HG03558 (cell line): ENCODE measurements at regions not wholly inside any gene's neighbourhood (a gene's known extent, or its start where the extent isn't known, plus 50 kb on each side); places are given as distances from the start of the nearest gene placed in this dataset.

Experiments
- ATAC-seq: cut with Tn5 transposase; IDR thresholded peaks from one replicate; pipeline ENCODE4 v1.9.1; 2021; ENCODE audit warnings: moderate number of reproducible peaks; ENCODE audit not compliant: unreplicated experiment; ENCODE audit errors: extremely low read depth

DNA sequence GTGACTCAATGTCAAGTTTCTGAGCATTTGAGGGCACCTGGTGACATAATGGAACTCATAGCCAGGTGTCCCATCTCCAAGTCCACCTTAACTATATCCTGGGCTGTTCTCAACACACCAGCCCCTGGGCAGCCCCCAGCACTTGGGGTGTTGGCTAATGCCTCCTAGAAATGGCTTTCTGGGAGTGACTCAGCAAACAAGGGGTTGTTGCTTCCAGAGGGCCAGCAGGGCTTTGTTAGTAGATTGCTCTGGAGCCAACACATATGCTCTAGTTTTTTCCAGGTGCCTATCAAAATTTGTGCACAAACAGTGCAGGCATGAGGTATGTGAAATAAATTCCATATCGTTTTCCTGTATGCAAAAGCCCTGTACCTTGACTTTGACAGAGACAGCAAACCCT is 448.4 kb downstream of the SLC4A3 start:
- ATAC-seq: no peak

DNA sequence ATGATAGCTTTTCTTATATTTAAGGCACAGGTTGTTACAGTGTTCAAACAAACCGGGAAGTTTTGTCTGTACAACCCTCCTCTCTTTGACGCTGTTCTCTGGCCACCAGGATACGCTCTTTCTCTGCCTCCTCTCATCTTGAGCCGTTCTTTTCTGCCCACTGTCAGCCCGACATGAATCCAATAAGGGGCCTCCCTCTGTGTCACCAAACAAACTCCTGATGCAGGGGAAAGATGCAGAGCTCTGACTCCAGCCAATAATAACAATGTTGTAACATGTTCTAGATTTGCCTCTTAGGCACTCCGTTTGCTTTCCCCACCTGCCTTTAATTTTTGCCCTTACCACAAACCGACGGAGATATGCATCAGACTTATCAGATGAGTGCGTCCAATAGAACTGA is 449.3 kb downstream of the SLC4A3 start:
- ATAC-seq: no peak

DNA sequence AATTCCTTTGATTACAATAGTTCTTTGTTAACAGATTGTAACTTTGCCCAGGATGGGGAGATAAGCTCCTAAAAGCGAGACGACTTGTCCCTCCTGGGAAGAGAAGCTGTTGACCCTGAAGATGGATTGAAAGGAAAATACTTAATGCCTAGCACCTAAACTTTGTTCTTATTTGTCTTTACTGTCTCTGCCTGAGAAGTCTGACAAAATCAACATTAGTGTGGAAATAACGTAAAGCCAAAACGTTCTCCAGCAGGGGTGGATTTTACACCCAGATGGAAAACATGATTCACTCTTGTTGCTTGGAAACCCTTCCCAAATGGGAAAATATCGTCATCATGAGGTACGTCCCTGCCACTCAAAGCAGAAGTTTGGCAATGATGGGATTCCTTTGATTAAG is 450.1 kb downstream of the SLC4A3 start:
- ATAC-seq: no peak

DNA sequence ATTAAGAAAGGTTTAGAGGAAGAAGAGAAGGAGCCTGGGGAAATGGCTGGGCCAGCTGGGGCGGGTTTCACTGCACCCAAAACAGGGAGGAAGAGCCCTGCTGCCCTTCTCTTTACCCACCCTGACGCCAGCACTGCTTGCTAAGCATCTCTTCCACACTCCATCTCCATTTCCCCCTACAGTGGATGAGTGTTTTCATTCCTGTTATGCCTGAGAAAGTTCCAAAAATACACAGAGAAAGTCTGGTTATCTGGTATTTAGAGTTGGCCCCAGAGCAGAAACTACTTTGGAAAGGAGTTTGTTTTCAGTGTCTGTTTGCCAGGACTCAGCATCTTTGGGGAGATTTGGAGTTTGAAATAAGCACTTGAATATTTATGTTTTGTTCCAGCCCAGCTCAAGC is 451.0 kb downstream of the SLC4A3 start:
- ATAC-seq: no peak

DNA sequence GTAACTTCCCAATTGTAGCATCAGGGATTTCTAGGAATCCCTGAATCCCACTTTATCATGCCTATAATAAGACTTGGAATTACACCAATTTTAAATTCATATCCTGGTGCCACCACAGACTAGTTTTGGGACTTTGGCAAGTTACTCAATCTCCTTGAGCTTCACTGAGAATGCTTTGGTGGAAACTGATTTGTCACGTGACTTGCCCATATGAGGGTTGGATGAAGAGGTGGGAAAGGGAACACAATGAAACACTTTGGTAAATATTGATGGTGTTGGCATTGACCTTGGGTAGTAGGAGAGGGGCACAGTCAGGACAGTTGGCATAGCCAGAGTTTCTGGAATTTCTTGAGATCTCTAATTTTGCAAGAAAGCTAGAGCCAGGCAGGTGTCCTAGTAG is 452.2 kb downstream of the SLC4A3 start:
- ATAC-seq: no peak

DNA sequence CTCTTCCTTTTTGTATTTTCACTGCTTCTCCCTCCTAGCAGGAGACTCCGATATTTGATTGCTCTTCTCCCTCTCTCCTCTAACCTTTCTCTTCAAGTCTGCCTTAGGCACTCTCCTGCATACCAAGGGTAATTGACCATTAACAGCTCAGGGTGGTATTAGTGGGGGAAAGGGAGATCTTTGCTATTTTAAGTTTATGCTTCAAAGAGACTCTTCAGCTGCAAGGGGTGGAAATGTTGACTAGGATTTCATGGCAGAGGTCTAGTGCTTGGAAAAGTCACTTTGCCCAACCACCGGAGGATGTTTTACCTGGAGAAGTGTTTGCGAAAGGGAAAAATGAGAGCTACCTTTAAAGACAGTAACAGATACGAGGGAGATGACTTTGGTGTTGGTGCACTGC is 453.7 kb downstream of the SLC4A3 start:
- ATAC-seq: no peak

DNA sequence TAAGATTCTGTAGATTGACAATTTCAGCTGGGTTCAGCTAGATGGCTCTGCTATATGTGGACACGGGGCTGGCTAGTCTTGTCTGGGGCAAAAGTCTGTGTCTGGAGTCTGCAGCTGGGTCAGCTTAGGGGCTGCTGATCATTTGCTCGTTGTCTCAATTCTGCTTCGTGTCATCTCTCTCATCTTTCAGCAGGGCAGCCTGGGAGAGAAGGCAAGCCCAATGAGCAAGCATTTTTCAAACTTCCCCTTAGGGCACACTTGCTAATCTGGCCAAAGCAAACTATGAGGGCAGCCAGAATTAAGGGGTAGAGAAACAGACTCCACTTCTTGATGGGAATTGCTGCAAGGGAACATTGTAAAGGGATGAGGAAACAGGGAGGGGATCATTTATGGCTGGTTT is 462.6 kb downstream of the SLC4A3 start:
- ATAC-seq: no peak

DNA sequence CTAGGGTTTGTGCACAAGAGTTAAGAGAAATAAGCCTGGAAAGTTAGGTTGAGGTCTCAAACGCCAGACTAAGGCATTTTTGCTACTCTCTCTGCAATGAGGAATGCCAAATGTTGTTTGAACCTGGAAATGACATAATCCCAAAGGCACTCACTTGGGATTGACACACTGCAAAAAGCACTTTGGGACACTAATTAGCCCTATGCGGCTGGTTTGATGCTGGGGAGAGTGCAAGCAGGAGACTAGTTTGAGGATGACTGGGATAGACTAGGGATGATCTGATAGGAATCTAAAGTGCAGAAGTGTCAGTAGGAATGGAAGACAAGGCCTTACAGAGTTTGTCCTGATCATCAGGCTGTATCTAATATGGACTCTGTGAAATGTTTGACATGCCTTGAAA is 469.0 kb downstream of the SLC4A3 start:
- ATAC-seq: no peak

DNA sequence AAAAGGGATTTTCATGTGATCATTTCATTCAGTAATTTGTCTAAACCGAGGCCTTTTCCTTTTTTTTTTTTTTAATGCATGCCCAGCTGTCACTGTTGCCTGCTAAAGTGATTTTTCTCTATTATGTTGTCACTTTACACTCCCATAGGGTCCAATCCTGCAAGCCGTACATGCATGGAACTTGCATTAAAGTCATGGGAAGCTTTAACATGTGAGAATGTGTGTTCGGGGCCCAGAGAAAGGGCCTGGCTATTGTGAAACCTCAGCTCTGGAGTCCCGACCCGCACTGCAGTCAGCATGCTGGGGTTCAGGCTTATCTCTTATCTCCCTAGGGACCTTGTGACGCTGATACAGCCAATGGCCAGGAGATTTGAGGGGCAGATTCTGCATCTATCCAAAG is 474.6 kb downstream of the SLC4A3 start:
- ATAC-seq: no peak

DNA sequence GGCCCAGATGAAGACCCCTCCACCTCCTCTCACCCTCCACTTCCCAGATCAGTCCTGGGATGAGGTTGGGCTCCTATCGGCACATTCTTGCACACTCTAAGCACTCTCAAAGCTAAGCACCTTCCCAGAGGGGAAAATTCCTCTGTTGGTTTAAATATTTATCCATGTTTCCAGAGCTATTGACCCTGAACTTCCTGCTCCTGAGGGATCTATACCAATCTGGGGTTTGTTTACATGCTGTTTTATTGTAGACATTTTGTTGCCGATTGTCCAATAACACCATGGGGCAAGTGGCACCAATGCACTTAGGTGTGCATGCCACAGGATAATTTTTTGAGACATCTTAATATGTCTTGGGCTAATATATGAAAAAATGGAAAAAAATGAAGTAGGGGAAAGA is 476.2 kb downstream of the SLC4A3 start:
- ATAC-seq: no peak

DNA sequence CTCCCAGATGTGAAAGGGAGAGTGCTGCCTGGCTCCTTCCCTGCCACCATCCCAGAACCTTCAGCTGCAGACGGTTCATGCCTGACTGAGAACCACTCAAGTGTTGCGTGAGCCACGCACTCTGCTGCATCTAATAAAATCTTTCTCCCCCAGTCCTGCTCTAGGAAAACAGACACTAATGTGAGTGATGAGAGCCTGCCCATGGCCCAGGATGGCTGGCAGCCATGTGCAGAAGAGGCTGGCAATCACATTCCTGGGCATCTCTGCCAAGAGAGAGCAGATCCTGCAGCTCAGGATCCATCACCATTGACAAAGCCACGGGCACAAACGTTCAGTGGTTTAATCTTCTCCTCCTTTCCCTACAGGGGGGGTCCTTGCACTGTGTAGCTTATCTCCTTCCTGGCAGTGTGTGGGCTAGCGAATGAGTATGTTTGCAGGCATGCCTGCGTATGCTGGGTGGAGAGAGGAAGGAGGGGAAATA is 477.5 kb downstream of the SLC4A3 start:
- no peak for ATAC-seq

DNA sequence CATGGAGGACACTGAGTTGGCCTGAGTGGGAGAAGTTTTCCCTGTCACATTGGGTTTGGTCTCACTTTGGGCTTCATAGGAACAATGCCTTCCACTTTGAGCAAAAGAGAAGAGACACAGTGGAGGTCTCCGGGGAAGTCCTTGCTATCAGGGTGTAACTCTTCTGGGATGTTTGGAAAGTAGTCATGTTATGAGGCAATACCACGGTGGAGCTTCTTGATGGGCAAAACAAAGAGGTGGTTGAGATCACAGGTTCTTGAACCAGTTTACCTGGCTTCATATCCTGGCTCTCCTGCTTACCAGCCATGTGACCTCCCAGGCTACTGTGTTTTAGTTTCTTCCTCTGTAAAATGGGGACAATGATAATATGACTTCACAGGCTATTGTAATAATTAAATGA is 478.6 kb downstream of the SLC4A3 start:
- no peak for ATAC-seq

DNA sequence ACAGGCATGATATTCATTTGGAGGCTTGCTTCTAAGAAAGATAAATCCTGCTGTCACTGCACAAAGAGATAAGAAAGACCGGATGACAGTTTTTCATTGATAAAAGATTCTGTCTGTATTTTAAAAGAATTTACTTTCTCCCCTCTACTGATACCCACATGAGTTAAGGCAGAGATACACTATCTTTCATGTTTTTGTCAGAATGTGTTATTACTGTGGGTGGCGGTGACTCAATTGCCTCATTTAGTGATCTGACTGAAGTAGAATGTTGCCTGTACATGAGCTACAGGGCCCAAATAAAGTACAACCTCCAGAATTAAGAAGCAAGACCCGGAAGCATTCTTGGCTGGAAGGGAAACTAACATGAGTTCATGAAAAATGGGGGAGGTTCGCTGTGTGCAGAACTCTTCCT is 480.0 kb downstream of the SLC4A3 start:
- ATAC-seq: no peak

DNA sequence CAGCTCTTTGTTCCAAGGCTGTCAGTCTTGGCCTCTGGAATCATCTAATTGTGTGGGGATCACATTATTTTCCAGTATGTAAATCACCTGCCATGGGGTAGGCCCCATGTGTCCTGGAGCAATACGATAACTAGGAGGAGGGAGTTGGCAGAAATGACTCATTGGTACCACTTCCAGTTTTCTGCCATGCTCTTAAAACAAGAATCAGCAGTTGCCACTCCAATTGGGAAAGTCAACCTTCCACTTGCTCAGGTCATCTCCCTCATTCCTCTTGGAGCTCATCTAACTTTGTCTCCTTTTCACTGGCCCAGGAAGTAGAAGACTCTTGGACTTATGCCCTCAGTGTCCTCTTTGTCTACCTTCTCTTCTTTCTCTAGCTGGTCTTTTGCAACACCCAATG is 487.0 kb downstream of the SLC4A3 start:
- ATAC-seq: no peak

DNA sequence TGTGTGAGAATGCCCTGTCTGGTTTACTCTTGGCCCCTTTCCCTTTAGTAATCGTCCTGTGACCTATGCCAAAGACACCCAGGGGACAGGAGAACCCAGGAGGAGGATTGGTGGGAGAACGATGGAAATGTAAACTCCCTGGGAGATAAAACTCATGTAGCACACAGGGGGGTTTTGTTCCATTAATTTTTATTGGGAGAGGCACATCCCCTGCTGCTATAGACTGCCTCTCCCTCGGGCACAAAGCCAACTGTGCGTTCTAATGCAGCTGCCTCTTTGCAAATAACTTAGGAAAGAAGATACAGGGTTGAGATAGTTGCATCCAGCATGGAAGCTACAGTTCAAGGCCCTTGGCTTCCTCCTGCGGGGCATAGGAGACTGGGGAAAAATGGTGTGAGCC is 489.6 kb downstream of the SLC4A3 start:
- no peak for ATAC-seq

DNA sequence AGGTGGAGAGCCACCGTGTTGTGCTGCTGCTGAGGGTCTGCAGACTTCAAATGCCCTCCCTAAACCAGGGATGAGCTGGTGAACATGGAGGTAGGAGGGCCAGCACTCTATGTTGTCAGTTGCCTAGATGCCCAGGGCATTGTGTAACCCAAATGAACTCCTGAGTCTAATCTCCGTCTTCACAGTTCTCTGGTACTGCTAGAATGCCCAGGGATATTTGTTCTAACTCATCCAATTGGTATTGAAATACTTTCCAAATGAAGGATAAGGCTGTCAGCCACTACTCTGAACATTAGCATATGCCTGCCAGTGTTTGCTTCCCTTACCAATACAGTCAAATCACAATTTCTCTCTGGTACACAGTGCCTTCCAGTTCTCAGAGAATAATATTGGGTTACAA is 492.6 kb downstream of the SLC4A3 start:
- ATAC-seq: no peak

DNA sequence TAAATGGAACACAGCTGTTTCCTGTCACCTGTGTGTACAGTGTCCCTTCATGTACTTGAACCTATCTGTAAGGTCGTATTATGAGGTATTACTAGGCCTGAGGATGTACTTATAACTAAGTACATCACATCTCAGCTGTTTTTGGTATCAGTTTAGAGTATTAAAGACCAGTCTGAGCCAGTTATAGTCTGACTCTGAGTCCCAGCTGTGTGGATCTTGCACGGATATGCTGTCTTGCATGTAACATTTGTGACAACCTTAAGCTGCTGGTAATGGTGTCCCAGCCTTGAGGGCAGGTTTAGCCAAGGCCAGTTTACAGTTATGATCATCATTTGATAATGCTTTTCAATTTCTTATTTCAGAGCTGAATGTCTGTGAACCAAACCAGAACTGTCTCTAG is 496.3 kb downstream of the SLC4A3 start:
- ATAC-seq: no peak

DNA sequence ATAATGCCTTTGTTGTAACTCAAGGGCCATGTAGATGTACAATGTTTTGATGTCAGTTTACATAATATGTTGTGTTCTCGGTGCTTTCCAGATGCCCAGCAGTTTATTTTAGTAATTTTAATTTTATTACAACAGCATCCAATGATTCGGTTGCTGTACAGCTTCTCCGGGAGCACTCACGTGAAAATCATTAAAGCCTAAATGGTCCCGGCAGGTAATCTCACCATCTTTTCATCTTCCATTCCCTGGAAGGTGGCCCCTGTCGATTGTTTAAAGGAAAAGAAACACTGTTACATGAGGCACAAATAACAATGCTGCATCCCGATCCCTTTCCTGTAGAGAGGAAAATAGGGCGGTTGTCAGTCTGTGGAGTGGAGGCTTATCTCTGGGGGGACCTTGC is 498.1 kb downstream of the SLC4A3 start:
- no peak for ATAC-seq

DNA sequence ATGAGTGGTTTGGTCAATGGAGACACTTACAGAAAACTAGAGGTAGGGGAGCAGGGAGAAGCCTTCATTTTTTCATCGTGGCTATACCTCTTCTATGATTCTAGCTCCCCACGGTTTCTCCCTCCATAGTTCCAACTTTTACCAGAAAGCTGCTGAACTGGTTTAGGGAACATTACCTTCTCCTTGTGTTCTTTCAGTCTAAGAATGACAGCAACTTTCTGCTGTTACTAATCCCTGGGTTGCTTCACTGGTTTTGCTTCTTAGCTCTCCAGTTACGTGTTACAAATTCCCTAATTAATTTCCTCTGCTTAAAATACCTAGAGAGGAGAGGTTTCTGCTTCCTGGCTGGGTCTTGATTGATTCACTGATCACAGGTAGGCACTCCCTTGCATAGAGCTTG is 499.9 kb downstream of the SLC4A3 start:
- no peak for ATAC-seq

DNA sequence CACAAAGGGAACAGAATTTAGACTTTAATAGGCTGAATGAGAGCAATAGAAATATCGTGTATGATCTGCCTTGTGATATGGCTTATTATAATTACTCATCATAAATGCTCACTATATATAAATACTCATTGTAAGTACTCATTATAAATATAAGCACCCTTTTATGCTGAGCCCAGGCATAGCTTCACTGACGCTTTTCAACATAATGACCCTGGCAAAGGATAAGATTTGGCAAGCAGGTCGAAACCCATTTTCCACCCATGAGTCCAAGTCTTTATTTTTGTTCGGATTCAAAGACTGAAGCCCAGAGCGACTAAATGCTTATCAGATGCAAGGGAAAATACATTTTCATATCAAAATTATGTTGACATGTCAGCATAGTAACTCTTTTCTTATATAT is 500.4 kb downstream of the SLC4A3 start:
- ATAC-seq: no peak

DNA sequence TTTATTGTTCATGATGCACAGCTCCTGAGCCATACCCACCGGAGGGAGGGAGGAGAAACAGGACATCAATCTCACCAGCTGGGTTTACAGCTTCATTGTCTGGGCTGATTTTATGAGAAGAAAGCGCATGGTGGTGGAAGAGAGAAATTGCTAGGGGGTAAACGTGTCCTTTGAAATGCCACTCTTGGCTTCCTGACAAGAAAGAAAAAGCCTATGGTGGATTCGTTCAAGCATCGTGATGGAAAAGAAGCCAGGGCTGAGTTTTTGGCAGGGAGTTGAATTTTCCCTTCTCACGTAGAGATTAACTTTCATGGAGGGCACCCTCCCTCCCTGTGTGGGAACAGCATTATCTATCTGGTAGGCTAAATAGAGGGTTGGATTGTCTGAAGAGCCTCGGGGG is 502.0 kb downstream of the SLC4A3 start:
- no peak for ATAC-seq

DNA sequence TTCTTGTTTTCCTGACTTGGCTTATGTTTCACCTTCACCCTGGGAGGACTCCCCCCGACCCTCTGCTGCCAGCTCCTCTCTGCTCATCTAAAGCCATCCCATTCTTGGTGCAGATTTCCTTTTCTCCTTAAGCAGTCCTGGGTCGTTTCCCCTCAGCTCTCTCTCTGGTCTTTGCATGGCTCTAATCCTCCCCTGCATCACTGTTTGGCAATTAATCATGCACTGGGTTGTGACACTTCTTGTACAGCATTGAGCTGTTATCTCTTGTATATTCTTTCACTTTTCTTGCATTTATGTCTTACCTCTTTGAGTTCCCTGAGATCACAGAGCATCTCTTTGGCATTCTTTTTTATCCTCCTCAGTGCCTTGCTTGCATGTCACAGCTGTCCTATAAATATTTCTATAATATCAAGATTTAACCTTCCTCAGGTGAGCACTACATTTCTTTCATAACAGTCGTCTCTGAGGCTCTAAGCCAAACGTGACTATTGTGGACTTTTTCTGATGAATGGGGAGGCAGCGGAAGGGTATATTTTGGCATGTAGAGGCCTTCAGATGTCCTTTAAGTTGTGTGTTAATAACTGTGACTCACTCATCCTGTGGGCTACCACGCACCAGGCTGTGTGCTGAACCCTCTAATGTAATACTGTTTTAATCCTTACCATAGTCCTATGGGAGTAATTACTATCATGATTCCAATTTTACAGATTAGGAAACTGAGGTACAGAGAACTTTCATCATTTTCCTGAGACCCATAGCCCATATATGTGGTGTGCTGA is 507.5 kb downstream of the SLC4A3 start:
- ATAC-seq: no peak

DNA sequence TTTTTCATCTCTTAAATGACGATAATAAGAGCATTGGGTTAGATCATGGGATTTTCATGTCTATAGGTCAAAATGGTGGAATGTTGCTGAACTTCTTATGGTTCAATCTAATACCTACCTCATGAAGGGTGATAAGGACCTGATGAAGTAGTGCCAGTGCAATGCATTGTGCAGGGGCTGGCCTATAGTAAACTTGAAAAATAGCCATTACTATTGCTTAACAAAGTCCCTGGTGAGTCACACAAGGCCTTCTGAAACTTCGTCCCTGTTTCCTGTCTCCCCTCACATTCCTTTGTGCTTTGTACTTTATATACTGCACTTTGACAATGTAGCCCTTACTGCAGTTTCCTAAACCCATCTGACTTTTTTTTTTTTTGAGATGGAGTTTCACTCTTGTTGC is 515.9 kb downstream of the SLC4A3 start:
- no peak for ATAC-seq
